NCI-H1048 (cell line): ENCODE measurements at regions not wholly inside any gene's neighbourhood (a gene's known extent, or its start where the extent isn't known, plus 50 kb on each side); places are given as distances from the start of the nearest gene placed in this dataset.

Source experiments
- DNase-seq: peaks from one replicate; lab custom pipeline; 2025; lab: John Stamatoyannopoulos, UW

DNA sequence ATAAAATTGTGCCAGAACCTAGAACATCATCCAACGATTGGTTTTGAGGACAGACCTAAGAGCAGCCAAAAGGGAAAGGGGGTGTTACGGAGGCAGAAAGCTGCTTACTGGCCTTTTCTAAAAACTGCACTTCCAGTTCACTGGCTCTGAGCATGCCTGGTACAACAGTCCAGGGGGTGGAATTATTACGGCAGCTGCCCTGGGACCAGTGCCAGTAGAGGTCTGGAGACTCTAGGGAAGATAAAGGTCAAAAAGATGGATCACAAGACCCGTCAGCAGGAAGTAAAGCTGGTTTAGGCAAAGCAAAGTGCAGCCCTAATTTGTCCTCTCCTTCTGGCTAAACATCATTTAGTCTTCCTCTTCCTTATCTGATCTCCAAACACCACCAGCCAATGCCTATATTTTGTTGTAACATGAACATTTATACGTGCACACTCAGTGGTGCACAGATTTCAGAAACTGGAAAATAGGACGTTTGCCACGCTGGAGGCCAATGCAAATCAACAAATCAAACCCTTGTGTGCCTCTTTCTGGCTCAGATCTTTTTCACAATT lies 216.4 kb upstream of the DPP6 start:
- no peak for DNase-seq

GRCh38 chr7:153838591-153838990 lies 213.6 kb upstream of the DPP6 start:
- no peak for DNase-seq

GRCh38 chr7:153840861-153841260 lies 211.3 kb upstream of the DPP6 start:
- DNase-seq: no peak

GRCh38 chr7:153847828-153848227 lies 204.4 kb upstream of the DPP6 start:
- no peak for DNase-seq

- DNase-seq: no peak
Measured at GRCh38 chr7:153852261-153852660, 199.9 kb upstream of the DPP6 start.

DNA sequence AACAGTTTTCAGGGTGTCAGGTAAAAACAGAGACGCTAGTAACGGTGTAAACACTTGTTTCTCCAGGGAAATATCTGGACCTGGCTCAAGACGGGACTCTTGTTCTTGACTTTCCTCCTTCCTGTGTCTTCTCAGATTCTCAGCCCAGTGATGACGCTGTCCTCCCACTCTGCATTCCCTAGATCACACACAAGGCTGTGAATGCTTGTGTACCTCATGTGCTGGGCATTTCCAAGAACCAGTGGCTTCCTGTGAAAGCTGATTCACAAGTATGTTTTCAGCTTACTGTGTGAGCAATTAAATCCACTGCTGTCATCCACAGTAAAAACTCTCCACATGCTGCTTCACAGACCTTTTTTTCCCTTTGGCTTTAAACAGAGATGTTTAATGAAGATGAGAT lies 193.8 kb upstream of the DPP6 start:
- no peak for DNase-seq

DNA sequence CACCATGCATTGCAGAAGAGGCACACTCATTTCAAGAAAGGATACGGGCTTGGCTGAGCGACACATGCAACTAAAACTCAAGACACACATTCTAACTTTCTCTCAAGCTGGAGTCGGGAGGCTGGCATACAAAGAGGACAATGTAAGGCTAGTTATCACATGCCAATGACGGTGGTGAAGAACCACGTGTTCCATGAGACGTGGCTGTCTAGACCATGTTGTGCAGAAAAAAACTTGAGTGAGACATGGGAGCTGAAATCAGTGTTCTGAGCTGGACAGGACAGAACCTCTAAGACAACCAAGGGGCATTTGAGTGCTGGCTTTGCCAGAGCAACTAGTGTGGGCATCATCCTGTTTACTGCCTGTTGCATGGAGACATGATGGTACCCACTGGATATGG lies 193.0 kb upstream of the DPP6 start:
- no peak for DNase-seq

GRCh38 chr7:153886506-153887441 lies 165.4 kb upstream of the DPP6 start:
- DNase-seq: no peak

DNA sequence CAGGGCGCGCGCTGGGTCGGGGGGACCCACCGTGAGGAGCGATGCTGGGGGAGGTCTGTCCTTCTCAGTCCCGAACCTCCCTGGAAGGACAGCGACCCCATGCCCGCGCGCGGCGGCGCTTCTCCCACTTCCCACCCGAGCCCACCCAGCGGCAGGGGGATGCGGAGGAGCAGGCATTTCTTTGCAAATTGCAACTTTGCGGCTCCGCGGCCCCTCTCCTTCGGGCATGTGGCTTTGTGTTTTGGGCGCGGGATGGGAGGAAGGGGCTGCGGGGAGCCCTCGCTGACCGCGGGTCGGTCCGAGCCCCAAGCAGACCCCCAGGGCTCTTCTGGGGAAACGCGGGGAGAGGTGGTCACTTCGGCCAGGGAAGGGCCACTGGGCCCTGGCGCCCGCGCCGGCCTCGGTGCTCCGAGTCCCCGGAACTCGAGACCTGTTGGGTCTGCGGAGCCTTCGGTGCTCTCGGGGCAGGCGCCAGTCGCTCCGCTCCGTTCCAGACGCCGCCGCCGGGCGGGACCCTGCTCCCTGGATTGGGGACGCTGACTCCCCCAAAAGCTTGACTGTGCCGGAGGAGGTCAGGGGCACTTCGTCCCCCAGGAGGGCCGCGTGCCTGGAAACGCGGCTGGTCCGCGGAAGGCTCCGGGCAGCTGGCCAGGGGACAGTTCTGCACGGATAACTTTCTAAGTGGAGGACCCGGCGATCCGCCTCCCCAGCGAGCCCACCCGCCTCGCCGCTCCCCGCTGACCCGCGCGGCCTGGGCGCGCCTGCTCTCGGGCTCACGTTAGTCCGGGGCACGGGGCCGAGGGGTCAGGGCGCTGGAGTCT lies 164.2 kb upstream of the DPP6 start:
- no peak for DNase-seq

GRCh38 chr7:153891990-153892389 lies 160.2 kb upstream of the DPP6 start:
- no peak for DNase-seq

GRCh38 chr7:153902862-153903261 lies 149.3 kb upstream of the DPP6 start:
- no peak for DNase-seq

DNA sequence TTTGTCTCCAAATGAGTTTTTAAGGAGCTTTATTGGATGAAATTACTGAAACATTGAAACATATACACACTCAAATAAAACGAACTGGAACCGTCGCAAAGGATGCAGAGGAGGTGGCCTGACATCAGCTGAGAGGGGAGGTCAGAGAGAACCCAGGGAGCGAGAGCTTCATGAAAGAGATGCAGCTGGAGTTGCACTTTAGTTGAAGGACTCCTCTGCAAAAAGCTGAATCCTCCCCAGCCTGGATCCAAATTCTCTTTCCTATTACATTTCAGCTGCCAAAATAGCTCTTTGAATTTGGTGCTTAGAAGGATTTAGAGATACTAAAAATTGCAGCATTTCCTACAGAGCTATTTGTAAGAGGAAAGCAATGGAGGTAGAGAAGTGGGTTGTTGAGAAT lies 140.0 kb upstream of the DPP6 start:
- no peak for DNase-seq

- DNase-seq: no peak
Measured at GRCh38 chr7:153920126-153920525, 132.1 kb upstream of the DPP6 start.

DNA sequence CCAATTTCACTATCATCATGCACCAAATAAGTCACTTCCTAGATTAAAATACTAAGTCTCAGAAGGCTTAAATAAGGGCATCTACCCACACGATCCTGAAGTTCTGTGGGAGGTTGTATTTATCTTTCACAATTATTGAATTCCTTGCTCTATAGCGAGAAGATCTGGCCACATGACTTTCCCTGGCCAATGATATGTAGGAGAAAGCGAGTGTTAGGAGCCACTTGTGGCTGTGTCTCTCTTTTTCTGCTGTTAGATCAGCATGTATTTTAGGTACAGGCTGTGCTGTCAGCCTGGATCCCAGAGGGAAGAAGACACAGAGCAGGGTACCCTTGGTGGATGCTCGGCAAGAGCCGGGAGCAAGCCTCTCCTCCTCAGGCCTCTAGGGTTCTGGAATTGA lies 131.3 kb upstream of the DPP6 start:
- DNase-seq: no peak

DNA sequence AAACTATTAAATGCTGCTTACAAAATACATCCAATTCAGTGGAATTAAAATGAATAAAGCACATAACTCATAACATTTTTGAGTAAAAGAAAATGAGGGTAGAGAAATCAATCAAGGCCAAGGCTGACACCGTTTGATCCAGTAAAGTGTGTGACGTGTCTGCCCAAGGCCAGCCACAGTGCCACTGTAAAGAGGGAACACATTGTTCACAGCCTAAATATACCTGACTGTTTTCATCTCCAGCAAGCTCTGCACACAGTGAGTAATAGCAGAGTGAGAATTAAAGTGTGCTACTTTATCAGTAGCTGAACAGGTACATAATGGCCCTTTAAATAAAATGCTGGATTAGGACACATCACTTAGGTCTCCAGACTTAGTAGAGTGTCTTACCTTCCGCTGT lies 130.8 kb upstream of the DPP6 start:
- DNase-seq: no peak

DNA sequence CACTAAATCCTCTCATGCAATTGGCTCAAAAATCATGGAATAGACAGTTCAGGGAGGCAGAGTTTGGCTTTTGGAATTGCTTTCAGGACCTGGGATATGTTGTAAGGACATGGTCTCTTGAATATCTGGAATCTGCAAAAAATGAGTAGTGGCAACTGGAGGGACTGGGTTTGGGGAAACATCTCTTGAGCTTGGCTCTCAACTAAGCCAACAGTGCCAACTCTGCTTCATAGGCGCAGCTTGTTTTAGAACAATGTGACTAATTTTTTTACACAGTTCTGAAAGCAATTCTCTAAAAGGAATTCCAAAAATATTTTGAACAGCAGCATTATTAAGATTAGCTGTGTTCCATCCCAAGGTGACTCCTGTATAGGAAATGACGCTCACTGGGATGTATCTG lies 121.5 kb upstream of the DPP6 start:
- DNase-seq: no peak

GRCh38 chr7:153934048-153934447 lies 118.2 kb upstream of the DPP6 start:
- no peak for DNase-seq

- DNase-seq: no peak
Measured at GRCh38 chr7:153934629-153935028, 117.6 kb upstream of the DPP6 start.

DNA sequence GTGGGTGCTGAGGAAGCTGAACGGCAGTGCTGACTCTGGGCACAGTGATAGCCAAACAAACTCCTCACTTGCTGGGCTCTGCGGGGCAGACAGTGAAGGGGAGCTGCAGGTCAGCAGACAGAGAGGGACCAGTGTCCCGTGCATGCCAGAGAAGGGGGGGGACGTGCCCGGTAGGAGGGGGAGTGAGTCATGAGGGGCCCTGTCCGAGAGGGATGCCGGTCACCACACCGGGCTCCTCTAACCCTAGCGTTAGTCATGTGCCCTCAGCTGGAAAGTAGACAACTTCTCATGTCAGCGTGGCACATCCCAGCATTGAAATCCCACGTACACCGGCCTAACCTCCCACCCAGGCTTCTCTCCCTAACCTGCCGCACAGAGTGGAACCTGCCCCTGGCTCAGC lies 117.1 kb upstream of the DPP6 start:
- no peak for DNase-seq

GRCh38 chr7:153938451-153938850 lies 113.7 kb upstream of the DPP6 start:
- DNase-seq: no peak

GRCh38 chr7:153939177-153939576 lies 113.0 kb upstream of the DPP6 start:
- no peak for DNase-seq

GRCh38 chr7:153939654-153940053 lies 112.5 kb upstream of the DPP6 start:
- no peak for DNase-seq

DNA sequence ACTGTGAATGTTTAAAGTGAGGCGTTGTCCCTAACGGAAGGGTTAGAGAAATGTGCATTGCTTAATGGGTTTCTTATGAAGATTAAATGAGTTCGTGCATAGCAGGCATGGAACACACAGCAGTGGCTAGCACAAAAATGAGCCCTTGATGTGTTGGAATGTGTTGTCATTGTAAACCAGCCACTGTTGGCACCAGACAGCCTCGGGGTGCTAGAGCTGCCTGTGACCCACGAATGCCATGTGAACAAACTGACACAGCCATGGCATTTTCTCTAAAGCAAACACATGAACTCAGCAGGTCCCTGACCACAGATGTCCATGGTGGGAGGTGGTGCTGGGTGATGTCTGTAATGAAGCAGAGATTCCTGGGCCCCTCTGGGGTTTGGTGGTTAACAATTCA lies 111.1 kb upstream of the DPP6 start:
- no peak for DNase-seq
